ENCODE measurements at regions not wholly inside any gene's neighbourhood (a gene's known extent, or its start where the extent isn't known, plus 50 kb on each side); places are given as distances from the start of the nearest gene placed in this dataset.
"Not testable (repeated sequence)": the region's sequence is repeated elsewhere in the genome, so short reads cannot be mapped to it uniquely, and the experiment has no call there.

DNA sequence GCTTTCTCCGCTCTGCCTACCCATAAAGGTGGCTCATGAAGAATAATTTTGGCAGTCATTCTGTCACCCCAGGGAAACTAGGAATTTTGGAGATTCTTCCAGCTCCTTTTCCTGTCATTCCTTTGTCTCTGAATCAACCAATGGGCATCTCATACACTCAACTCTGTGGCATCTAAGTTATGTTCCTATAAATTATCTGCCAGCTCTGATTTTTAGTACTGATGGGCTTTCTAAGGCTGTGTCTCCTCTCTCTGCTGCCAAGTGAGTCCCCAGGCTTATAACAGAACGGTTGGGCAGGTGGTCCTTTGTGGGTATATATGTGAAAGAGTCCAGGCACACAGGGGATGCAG lies 226.8 kb downstream of the NMUR2 start:
- intact Hi-C loops (cut with DNase I): no loop called here
- Histone ChIP-seq H3K36me3 (ENCODE audit: control insufficient read depth in 1 of 2, insufficient read depth in 2 of 2, low read length in 1 of 2) (no peaks in the 10 kb centered on the region), H3K4me3 (ENCODE audit: low read length in 2 of 2) (no peak overlapping the region), H3K27ac (ENCODE audit: low read depth in 1 of 2, low read length in 2 of 2) (no peak overlapping the region), H3K27me3 (ENCODE audit: control insufficient read depth in 1 of 2, insufficient read depth in 2 of 2, low read length in 1 of 2) (no peaks in the 10 kb centered on the region), H3K9me3 (ENCODE audit: control insufficient read depth, low read length) (no peaks in the 10 kb centered on the region), H3K4me1 (ENCODE audit: control insufficient read depth in 1 of 2, insufficient read depth in 2 of 2, low read length in 2 of 2) (no peaks in the 10 kb centered on the region)
- 42 to 64% methylated on average over 2 of the region's 2 CpGs for WGBS, 2 donors
- no peak for ATAC-seq (ENCODE audit: low FRiP score)
- DNase-seq: no peak

DNA sequence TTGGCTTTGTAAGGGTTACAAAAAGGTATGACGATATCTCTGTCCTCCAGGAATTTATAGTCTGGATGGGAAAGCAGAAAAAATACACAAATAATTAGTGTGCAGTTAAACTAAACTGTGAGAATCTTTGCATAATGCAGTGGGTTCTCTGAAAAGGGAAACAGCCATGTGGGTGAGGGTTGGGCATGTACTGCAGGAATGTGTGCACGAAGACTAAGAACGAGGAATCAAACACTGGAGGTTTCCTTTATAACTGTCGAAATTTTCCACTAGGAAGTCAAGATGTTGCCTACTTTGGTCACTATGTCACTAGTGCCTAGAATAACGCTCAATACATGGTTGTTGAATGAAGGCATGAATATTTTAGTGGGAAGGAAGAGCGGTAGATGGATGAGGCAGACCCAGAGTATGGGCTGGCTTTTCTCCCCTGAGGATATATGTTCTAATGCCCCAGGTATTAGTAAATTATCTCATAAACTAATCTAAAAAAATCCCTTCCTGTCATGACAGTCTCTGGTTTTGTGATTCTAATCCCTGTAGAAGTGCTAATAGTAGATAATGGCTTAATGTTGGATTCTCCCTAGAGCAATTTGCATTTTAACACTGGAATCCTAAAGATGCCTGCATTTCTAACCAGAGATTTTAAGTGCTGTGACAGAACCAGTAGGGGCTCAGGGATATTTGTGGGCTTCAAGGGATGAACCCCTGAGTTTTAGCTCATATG lies 227.3 kb downstream of the NMUR2 start:
- H3K27me3 ChIP-seq (ENCODE audit: control insufficient read depth in 1 of 2, insufficient read depth in 2 of 2, low read length in 1 of 2): no peaks in the 10 kb centered on the region
- no peak overlapping the region for H3K27ac ChIP-seq (ENCODE audit: low read depth in 1 of 2, low read length in 2 of 2)
- 76 to 79% methylated on average over 6 of the region's 6 CpGs for whole genome bisulfite sequencing, 2 donors
- intact Hi-C loops (cut with DNase I): no loop called here
- H3K4me3 ChIP-seq (ENCODE audit: low read length in 2 of 2): no peak overlapping the region
- DNase-seq (no peak), ATAC-seq (ENCODE audit: low FRiP score) (no peak)
- H3K36me3 ChIP-seq (ENCODE audit: control insufficient read depth in 1 of 2, insufficient read depth in 2 of 2, low read length in 1 of 2): no peaks in the 10 kb centered on the region
- no peaks in the 10 kb centered on the region for H3K4me1 ChIP-seq (ENCODE audit: control insufficient read depth in 1 of 2, insufficient read depth in 2 of 2, low read length in 2 of 2)
- no peaks in the 10 kb centered on the region for H3K9me3 ChIP-seq (ENCODE audit: control insufficient read depth, low read length)

DNA sequence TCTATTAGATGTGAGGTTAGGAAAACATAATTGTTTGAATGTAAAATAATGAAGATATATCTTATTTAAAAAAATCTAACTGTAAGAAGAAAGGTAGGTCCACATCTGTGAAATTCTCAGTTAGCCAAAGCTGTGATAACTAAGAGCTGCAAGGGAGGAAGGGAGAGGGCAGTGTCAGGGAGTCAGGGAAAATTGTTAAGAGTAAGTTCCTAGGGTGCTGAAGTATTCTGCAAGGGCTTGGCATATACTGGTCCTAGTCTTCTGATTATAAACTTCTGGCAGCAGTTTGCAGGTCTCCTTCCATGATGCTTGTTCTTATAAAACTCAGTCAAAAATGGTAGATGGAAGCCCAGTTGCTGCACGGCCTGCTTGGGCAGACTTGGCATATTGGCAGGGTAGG lies 233.2 kb downstream of the NMUR2 start:
- Histone ChIP-seq H3K27ac (ENCODE audit: low read depth in 1 of 2, low read length in 2 of 2) (no peak overlapping the region), H3K9me3 (ENCODE audit: control insufficient read depth, low read length) (no peaks in the 10 kb centered on the region), H3K36me3 (ENCODE audit: control insufficient read depth in 1 of 2, insufficient read depth in 2 of 2, low read length in 1 of 2) (no peaks in the 10 kb centered on the region), H3K4me3 (ENCODE audit: low read length in 2 of 2) (no peak overlapping the region), H3K27me3 (ENCODE audit: control insufficient read depth in 1 of 2, insufficient read depth in 2 of 2, low read length in 1 of 2) (no peaks in the 10 kb centered on the region), H3K4me1 (ENCODE audit: control insufficient read depth in 1 of 2, insufficient read depth in 2 of 2, low read length in 2 of 2) (peaks cover 0 to 4% of the 10 kb centered on the region in 2 donors)
- 54 to 59% methylated on average over 1 of the region's 1 CpG for WGBS, 2 donors
- DNase-seq: no peak
- ATAC-seq (ENCODE audit: low FRiP score): no peak
- intact Hi-C loops (cut with DNase I): no loop called here

DNA sequence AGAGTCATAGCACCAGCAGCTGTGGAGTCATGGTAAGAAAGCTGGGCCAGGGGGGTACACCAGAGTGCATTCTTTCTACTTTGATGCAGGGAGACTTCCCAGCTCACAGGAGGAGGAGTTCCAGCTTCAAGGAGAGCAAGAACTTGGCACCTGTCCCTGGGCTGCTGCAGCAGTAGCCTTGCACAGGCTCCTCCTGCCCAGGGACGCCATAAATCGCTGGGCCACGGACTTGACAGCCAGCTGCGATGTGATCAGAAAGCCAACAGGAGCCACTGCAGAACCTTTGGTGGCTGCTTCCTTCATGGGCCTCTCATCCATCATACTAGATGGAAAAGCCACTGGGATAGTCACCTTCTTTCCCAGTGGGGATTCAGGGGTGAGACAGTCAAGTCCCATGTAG lies 234.7 kb downstream of the NMUR2 start:
- no peak for ATAC-seq (ENCODE audit: low FRiP score)
- Histone ChIP-seq H3K4me1 (ENCODE audit: control insufficient read depth in 1 of 2, insufficient read depth in 2 of 2, low read length in 2 of 2) (peaks cover 0 to 4% of the 10 kb centered on the region in 2 donors), H3K27ac (ENCODE audit: low read depth in 1 of 2, low read length in 2 of 2) (no peak overlapping the region), H3K4me3 (ENCODE audit: low read length in 2 of 2) (no peak overlapping the region), H3K9me3 (ENCODE audit: control insufficient read depth, low read length) (no peaks in the 10 kb centered on the region), H3K36me3 (ENCODE audit: control insufficient read depth in 1 of 2, insufficient read depth in 2 of 2, low read length in 1 of 2) (no peaks in the 10 kb centered on the region), H3K27me3 (ENCODE audit: control insufficient read depth in 1 of 2, insufficient read depth in 2 of 2, low read length in 1 of 2) (no peaks in the 10 kb centered on the region)
- intact Hi-C loops (cut with DNase I): no loop called here
- 5 to 15% methylated on average over 4 of the region's 4 CpGs for WGBS, 2 donors
- peak in 1 of 2 donors; percentile 62 for DNase-seq

DNA sequence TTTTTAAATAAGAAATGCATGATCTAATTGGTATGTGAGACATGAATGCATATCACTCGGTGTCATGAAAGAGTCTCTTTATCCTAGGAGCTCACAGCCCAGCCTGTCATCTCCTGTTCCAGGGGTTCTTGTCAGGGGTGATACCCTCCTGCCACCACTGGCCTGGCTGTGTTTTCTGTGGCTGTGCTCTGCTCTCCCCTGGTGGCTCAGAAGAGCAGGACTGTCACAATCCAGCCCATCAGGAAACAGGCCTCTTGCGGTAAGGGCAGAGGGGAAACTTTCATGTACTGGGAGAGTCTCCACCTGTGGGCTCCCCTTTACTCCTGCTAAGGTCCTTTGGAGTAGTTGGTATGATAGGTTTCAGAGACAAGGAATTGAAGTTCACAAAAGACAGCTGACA lies 240.2 kb upstream of the GLRA1 start:
- intact Hi-C loops (cut with DNase I): no loop called here
- H3K27ac ChIP-seq (ENCODE audit: low read depth in 1 of 2, low read length in 2 of 2): no peak overlapping the region
- 72 to 80% methylated on average over 2 of the region's 2 CpGs for WGBS, 2 donors
- H3K9me3 ChIP-seq (ENCODE audit: control insufficient read depth, low read length): peaks cover 2% of the 10 kb centered on the region
- no peaks in the 10 kb centered on the region for H3K36me3 ChIP-seq (ENCODE audit: control insufficient read depth in 1 of 2, insufficient read depth in 2 of 2, low read length in 1 of 2)
- no peak overlapping the region for H3K4me3 ChIP-seq (ENCODE audit: low read length in 2 of 2)
- ATAC-seq (ENCODE audit: low FRiP score) (no peak), DNase-seq (no peak)
- peaks cover 0 to under 1% of the 10 kb centered on the region in 2 donors for H3K4me1 ChIP-seq (ENCODE audit: control insufficient read depth in 1 of 2, insufficient read depth in 2 of 2, low read length in 2 of 2)
- no peaks in the 10 kb centered on the region for H3K27me3 ChIP-seq (ENCODE audit: control insufficient read depth in 1 of 2, insufficient read depth in 2 of 2, low read length in 1 of 2)

DNA sequence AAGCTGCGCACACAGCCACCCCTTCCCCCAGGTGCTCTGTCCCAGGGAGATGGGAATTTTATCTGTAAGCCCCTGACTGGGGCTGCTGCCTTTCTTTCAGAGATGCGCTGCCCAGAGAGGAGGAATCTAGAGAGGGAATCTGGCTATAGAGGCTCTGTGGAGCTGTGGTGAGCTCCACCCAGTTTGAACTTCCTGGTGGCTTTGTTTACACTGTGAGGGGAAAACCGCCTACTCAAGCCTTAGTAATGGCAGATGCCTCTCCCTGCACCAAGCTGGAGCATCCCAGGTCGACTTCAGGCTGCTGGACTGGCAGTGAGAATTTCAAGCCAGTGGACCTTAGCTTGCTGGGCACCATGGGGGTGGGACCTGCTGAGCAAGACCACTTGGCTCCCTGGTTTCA lies 235.2 kb upstream of the GLRA1 start:
- H3K27me3 ChIP-seq (ENCODE audit: control insufficient read depth in 1 of 2, insufficient read depth in 2 of 2, low read length in 1 of 2); H3K4me1 ChIP-seq (ENCODE audit: control insufficient read depth in 1 of 2, insufficient read depth in 2 of 2, low read length in 2 of 2); H3K9me3 ChIP-seq (ENCODE audit: control insufficient read depth, low read length); intact Hi-C loops (cut with DNase I); ATAC-seq (ENCODE audit: low FRiP score); H3K36me3 ChIP-seq (ENCODE audit: control insufficient read depth in 1 of 2, insufficient read depth in 2 of 2, low read length in 1 of 2); DNase-seq; H3K27ac ChIP-seq (ENCODE audit: low read depth in 1 of 2, low read length in 2 of 2); H3K4me3 ChIP-seq (ENCODE audit: low read length in 2 of 2): not testable (repeated sequence)
- WGBS, 2 donors: 58 to 62% methylated on average over 4 of the region's 4 CpGs

DNA sequence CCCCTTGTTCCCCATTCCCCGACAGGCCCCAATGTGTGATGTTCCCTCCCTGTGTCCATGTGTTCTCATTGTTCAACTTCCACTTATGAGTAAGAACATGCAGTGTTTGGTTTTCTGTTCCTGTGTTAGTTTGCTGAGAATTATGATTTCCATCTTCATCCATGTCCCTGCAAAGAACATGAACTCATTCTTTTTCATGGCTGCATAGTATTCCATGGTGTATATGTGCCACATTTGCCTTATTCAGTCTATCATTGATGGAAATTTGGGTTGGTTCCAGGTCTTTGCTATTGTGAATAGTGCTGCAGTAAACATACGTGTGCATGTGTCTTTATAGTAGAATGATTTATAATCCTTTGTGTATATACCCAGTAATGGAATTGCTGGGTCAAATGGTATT lies 229.8 kb upstream of the GLRA1 start:
- intact Hi-C loops (cut with DNase I); H3K36me3 ChIP-seq (ENCODE audit: control insufficient read depth in 1 of 2, insufficient read depth in 2 of 2, low read length in 1 of 2); H3K4me3 ChIP-seq (ENCODE audit: low read length in 2 of 2); H3K27ac ChIP-seq (ENCODE audit: low read depth in 1 of 2, low read length in 2 of 2); ATAC-seq (ENCODE audit: low FRiP score); H3K9me3 ChIP-seq (ENCODE audit: control insufficient read depth, low read length); H3K27me3 ChIP-seq (ENCODE audit: control insufficient read depth in 1 of 2, insufficient read depth in 2 of 2, low read length in 1 of 2); H3K4me1 ChIP-seq (ENCODE audit: control insufficient read depth in 1 of 2, insufficient read depth in 2 of 2, low read length in 2 of 2); DNase-seq: not testable (repeated sequence)
- 92 to 96% methylated on average over 2 of the region's 2 CpGs for WGBS, 2 donors

DNA sequence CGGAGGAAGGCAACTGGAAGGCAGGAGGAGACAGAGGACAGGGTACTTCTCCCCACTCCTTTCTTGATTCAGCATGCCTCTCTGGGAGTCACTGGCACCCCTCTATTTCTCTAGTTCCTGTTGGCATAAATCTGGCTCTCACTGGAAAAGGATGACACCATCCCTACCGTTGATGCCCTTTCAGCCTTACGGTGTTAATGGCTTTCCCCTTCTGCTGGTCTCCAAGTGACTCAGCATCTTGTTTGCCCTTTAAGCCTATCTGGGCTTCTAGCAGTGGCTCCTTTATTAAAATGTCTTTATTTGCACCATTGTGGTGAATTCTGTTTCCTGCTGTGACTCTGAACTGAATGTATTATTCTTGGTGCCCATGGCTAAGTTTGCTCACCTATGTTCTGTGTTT lies 227.3 kb upstream of the GLRA1 start:
- WGBS, 2 donors: 82 to 84% methylated on average over 3 of the region's 3 CpGs
- no peak overlapping the region for H3K4me3 ChIP-seq (ENCODE audit: low read length in 2 of 2)
- H3K27ac ChIP-seq (ENCODE audit: low read depth in 1 of 2, low read length in 2 of 2): no peak overlapping the region
- H3K27me3 ChIP-seq (ENCODE audit: control insufficient read depth in 1 of 2, insufficient read depth in 2 of 2, low read length in 1 of 2): no peaks in the 10 kb centered on the region
- intact Hi-C loops (cut with DNase I): no loop called here
- H3K9me3 ChIP-seq (ENCODE audit: control insufficient read depth, low read length): no peaks in the 10 kb centered on the region
- ATAC-seq (ENCODE audit: low FRiP score): no peak
- H3K36me3 ChIP-seq (ENCODE audit: control insufficient read depth in 1 of 2, insufficient read depth in 2 of 2, low read length in 1 of 2): no peaks in the 10 kb centered on the region
- no peaks in the 10 kb centered on the region for H3K4me1 ChIP-seq (ENCODE audit: control insufficient read depth in 1 of 2, insufficient read depth in 2 of 2, low read length in 2 of 2)
- no peak for DNase-seq

DNA sequence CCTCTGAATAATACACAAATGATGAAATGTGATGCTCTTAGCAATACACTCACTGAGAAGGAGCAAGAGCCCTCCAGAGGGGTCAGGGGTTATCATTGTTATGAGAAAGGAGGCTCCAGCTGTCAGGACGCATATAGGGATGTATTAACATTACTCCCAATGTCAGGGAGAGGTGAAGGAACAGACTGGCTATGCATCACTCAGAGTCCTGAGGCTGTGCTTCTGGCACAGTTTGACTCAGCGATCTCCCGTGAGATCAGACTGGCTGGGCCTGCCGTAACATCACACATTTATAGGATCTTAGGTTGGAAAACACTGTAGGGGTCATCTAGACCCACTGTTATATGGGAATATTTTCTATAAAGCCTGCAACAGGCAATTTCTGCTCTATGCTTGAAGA lies 226.5 kb upstream of the GLRA1 start:
- Histone ChIP-seq H3K4me3 (ENCODE audit: low read length in 2 of 2) (no peak overlapping the region), H3K9me3 (ENCODE audit: control insufficient read depth, low read length) (no peaks in the 10 kb centered on the region), H3K27ac (ENCODE audit: low read depth in 1 of 2, low read length in 2 of 2) (no peak overlapping the region), H3K36me3 (ENCODE audit: control insufficient read depth in 1 of 2, insufficient read depth in 2 of 2, low read length in 1 of 2) (no peaks in the 10 kb centered on the region), H3K4me1 (ENCODE audit: control insufficient read depth in 1 of 2, insufficient read depth in 2 of 2, low read length in 2 of 2) (no peaks in the 10 kb centered on the region), H3K27me3 (ENCODE audit: control insufficient read depth in 1 of 2, insufficient read depth in 2 of 2, low read length in 1 of 2) (no peaks in the 10 kb centered on the region)
- DNase-seq (no peak), ATAC-seq (ENCODE audit: low FRiP score) (no peak)
- intact Hi-C loops (cut with DNase I): no loop called here
- 66 to 67% methylated on average over 4 of the region's 4 CpGs for WGBS, 2 donors
